IMR-90 (cell line): ENCODE measurements at regions not wholly inside any gene's neighbourhood (a gene's known extent, or its start where the extent isn't known, plus 50 kb on each side); places are given as distances from the start of the nearest gene placed in this dataset. TPM values are rescaled to one million over a fixed set of nuclear protein-coding genes. Genes with fewer than 3 reads are reported as not detected.

Experiments
- microRNA-seq, 2 experiments: library from miRNA; stranded (forward) in 1 of 2; unstranded in 1 of 2; fragments of 10-50 nt in 1 of 2; fragments of <30 nt in 1 of 2; gene quantifications in 1 of 2; microRNA quantifications in 1 of 2; one replicate each; pipeline versions ENCODE3 to v1.1.0; 2013 to 2020; ENCODE audit not compliant: insufficient read depth in 1 of 2, insufficient read length in 1 of 2, unreplicated experiment in 1 of 2
- small RNA-seq, 5 experiments: library from RNA; depleted of rRNA; stranded (forward); fragments of <200 nt; gene quantifications; one replicate each; pipeline ENCODE3, GENCODE V24; 2012

Small RNA genes lying in the stretch of these regions (microRNA-seq; reads per million reads assigned to microRNA genes)
- not detected for gene AC104229.1 (ENCODE audit: insufficient read depth, insufficient read length)

Small RNA genes lying in the stretch of these regions (small RNA-seq; reads per million reads assigned to genes)
- gene AC104229.1: 0 reads per million in 5 experiments
